Stimulated activated CD4-positive, alpha-beta T cell treated with anti-CD3 and anti-CD28 coated beads, Interleukin-15, amount 100 ng/mL, for 24 hours (primary cell): ENCODE measurements at regions not wholly inside any gene's neighbourhood (a gene's known extent, or its start where the extent isn't known, plus 50 kb on each side); places are given as distances from the start of the nearest gene placed in this dataset.

ENCODE experiments used
- DNase-seq: peaks from one replicate; pipeline ENCODE4 v3.0.0-alpha.2; 2020

DNA sequence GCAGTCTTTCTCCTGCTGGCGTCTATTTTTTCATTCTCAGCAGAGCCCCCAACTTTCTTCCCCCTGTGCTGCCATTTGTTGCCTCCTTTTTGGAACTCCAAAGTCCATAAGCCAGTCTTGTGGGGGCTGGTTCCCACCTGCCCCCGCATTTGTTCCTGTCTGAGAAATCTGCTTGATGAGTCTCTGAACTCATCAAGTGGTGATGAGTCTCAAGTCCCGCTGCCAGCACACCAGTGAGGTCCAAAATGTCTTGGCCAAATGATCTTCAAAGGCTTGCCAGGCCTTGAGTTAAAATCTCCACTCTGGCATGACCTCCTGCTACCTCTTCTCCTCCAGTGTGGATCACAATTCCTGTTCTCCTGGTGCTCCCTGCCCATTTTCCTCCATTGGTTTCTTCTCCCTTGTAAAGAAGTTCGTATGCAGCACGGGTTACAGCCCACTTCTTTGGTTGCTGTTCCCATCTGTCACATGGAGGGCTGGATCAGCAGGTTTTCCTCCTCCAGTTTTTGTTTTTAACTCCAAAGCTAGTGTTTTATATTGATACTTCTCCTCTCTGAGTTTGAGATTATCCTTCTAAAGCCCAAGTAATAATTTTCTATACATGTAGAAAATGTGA lies 72.7 kb upstream of the LIMCH1 start:
- DNase-seq, result no peak

DNA sequence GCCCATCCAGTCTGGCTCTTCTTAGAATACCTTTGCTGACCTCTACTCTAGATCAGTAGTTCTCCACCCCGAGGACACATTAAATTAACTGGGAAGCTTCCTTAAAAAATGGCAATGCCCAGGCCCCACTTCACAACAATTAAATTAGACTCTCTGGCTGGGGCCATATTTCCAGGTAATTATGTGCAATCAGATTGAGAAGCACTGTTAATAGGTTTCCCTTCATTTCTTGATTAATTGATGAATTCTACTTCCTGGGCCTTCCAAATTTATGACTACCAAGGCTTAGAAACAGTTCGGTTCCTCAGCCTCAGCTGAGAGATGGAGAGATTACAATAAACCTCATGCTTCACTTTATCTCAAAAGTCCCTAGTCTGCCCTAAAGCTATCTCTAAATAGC lies 71.7 kb upstream of the LIMCH1 start:
- no peak for DNase-seq

DNA sequence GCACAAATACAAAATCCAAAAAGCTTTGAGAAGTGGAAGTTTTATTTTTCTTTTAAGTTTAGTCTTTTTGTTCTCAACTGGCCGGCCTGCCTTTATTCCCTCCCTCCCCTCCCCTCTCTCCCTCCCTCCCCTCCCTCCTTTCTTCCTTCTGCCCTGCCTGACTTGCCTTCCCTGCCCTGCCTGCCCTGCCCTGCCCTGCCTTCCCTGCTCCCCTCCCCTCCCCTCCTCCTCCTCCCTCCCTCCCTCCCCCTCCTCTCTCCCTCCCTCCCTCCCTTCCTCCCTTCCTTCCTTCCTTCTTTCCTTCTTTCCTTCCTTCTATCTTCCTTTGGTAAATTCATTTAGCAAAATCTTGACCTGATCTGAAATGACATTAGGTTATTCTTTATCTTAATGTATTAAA lies 69.8 kb upstream of the LIMCH1 start:
- DNase-seq, result no peak

DNA sequence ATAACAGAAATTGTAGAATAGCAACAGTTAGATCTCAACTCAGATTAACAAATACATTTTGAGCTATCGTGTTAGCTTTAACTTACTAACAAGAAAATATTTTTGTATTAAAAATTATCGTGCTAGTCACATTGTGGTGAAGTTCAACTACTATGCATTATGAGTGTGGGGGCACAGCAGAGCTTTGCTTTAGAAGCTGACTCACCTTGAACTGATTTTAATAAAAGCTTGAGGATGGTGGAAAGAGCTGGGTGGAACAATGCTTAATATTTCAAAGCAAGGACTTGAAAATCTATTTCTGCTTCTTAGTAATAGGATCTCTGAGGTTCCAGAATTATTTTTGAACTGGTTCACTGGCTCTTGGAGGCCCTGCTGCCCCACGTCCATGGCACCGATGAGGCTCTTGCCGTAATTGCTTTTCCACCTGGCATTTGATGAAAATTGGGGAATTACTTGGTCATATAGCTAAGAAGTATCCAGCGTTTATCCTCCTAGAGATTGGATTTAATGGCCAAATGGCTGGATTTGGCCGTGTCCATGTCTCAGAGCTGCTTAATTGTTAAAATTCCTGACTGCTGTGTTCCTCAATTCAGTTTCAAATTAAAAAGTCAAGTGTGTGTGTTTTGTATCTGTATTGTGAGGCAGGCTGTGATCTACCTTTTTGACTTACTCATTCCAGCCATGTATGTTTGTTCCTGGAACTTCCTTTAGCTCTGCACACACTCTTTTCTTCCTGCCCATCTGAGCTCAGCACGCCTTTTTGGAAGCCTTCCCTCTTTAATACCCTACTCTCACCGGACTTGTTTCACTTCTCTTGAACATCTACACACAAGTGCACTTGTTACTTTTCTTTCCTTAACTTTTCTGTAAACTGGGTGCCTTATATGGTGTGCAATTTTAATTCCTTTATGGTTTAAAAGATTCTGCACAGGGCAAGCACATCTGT lies 66.6 kb upstream of the LIMCH1 start:
- DNase-seq, result no peak

DNA sequence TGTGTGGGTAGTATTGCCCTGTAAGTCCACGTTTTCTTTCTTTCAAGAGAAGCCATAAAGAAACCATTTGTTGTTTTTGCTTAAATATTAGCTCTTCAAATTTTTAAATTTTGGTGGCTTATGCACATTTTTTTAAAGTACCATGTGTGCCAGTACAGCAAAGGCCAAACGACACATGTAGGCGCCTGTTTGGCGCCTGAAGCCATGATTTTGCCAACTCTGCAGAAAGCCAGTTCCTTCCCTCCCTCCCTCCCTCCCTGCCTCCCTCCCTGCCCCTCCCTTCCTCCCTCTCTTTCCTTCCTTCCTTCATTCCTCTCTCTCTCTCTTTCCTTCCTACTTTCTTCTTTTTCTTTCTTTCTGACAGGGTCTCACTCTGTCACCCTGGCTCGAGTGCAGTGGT lies 65.9 kb upstream of the LIMCH1 start:
- DNase-seq, result no peak

DNA sequence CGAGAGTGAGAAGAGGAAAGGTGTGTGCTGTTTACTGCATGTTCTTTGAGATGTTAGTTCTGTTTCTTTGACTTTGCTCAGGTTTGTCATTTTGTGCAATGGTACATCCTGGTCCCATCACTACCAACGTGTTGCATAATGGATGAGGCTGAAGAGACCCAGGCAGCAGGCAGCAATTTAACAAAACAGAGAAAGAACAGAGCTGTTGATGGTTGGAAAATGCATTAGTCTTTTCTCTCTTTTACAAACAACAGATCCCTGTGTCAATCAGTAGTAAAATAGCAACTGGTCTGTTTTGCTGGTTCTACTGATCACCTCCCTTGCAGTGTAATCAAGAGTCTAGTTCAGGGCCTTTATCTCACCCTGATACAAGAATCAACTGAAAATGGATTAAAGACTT lies 64.8 kb upstream of the LIMCH1 start:
- DNase-seq, result no peak

DNA sequence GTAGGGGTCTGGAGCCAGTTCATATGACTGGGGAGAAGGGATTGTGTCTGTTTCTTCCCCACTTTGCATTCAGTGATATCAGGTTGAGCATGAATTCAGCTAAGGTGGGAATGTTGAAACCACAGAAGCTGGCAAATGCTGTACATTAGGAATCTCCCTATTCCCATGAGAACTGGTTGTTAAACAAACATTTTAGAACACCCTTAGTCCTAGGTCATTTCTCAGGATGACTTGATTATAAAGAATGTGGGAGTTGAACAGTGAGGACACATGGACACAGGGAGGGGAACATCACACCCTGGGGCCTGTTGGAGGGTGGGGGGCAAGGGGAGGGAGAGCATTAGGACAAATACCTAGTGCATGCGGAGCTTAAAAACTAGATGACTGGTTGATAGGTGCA lies 62.6 kb upstream of the LIMCH1 start:
- DNase-seq, result no peak

DNA sequence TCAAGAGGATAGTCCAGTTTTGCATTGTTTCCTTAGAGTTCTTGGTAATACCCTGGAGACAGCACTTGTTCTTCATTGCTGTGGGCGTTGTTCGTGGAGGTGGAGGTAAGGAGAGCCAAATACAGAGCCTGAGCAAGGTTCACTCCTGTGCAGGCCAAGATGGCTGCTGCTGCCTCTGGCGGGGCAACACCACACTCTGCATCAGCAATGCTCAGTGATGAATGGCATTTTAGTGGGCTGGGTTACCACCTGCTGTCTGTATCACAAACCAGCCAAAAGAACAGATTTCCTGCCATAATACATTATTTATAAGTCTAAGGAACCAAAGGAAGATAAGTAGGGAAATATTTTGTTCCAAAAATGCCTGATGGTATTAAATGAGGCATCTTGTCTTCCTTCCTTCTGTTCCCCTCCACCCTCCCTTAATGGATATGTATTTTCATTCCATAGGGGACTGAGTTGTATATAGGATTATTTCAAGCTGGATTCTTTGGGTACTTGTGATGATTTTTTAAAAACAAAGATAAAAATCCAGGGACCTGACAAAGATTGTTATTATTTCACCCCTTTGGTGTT lies 61.6 kb upstream of the LIMCH1 start:
- no peak for DNase-seq

DNA sequence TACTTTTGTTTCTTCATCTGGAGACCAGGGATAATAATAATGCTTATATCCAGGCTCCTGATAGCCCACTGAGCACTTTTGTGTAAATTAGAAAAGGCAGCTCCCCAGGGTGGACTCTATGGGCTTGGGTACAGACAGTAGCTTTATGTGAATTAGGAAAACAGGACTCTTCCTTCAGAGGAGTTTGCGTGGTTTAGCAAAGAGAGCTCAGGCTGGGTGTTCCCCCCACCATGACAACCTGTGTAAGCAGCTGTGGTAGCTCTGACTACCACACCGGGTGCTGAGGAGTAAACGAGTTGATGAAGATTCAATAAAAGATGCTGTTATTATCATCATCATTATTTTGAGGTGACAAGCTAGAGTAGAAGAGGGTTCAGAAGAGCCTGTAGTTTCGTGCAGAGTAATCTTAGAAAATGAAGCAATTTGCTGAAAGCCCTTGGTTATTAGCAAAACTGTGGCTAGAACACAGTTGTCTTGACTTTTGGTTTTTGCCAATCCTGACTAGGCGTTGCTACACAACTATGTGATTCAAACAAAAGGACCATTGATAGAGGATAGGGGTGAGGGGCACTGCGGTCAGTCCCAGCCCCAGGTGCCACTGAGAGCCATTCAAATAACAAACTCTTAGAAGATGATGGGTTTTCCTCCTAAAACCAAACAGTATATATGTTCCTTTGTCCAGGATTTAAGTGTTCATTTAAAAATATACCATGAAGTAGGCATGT lies 60.6 kb upstream of the LIMCH1 start:
- no peak for DNase-seq

DNA sequence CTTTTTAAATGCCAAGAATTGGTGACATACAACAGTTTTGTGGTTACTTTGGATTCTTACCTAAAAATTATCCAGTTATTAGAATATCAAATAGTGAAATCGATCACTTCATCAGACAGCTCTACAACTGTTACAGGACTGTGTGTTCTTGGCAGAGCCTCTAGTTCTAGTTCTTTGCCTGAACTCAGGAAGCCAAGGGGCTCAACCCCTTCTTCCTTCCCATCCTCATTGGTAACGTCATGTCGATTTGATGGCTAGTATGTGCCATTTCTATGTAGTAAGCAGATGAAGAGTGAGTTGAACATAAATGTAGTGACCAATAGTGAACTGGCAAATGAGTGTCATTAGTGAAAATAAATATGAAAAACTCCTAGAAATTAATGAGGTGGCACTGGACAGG lies 59.4 kb upstream of the LIMCH1 start:
- no peak for DNase-seq

DNA sequence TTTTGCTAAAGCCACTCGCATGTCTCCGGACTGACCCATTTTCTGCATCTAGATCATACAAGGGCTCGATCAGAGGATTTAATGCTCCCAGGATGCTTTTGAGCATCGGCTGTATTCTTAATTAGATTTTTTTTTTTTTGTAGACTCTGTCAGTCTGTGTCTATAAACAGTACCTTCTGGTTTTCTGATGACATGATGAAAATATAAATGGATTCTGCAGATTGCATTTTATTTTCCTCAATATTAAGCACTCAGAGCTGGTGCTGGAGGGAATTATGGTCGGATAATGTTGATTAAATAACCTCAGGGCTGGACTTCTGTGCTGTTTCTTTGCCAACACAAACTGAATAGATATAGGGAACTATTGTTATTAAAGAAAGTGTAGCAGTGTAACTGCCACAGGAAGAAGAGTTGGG lies 57.1 kb upstream of the LIMCH1 start:
- no peak for DNase-seq

DNA sequence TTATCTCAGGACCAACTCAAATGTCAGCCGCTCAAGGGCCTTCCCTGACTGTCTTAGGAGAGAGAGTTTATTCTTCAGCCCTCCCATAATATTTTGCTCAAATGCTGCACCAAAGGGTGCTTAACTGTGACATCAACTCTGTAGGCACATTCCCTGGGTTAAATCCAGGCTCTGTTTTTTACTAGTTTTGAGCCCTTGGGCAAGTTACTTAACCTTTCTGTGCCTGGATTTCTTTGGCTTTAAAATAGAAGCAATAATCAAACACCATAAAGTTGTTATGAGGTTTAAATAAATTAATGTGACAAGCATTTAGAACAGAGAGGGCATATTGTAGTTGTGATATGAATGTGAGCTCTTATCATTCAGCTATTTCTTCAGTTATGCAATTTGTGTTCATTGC lies 54.2 kb upstream of the LIMCH1 start:
- DNase-seq, result no peak

DNA sequence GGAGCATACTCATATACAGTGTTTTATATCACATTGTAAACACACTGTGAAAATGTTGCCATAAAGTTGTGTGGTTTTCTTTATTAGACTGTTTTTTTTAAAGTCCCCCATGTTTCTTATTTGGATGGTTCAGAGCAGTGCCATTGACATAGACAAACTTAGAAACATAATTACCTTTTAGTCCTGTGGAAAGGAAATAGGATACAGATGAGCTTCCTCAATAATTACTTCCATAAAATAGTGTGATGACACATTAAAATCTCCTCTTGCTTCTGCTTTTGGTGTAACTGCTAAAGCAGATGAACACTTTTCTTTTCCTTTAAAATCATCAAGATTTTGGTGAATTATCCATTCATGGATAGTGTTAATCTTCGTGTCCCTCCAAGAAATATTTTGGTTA lies 52.9 kb upstream of the LIMCH1 start:
- DNase-seq, result no peak

DNA sequence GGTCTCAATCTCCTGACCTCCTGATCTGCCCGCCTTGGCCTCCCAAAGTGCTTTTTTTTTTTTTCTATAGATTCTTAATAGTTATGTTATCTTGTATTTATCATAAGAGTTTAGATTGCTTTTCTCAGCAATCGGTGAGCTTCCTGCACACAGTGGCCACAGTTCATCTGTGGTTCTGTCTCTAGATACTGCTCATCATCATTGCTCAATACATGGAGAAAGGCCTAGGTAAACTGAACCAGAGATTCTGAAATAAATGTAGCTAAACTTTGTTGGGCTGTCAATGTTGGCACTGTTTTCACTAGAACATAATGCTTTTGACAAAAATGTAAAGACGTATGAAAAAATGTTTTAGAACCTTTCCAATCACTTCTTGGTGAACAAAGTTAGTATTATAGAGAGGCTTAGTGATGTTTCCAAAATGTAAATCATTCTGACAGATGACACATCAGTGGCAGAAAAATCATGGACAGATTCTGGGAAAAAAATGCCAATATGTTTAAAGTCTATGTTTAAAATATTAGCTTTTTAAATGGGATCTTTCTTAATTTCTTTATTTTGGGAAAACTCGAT lies 50.0 kb upstream of the LIMCH1 start:
- no peak for DNase-seq
